Keratinocyte (primary cell): ENCODE measurements at regions not wholly inside any gene's neighbourhood (a gene's known extent, or its start where the extent isn't known, plus 50 kb on each side); places are given as distances from the start of the nearest gene placed in this dataset.

ENCODE experiments used
- DNase-seq: peaks from one replicate; pipeline ENCODE4 v3.0.0-alpha.2; 2011; ENCODE audit warnings: low read depth, missing footprints, low spot score
- FAIRE-seq: peaks from 2 replicates; lab custom pipeline; 2011; peaks lifted over from hg19 to GRCh38; lab: Jason Lieb, UNC
- H2AFZ ChIP-seq: 2 replicates; pipeline ENCODE4 v1.6.0; 2012; ENCODE audit warnings: low read length, control low read depth, inconsistent platforms; ENCODE audit not compliant: control insufficient read depth
- H3K27ac ChIP-seq: 2 replicates; pipeline ENCODE4 v1.5.1; 2011; ENCODE audit warnings: low read length; ENCODE audit not compliant: control insufficient read depth, insufficient read depth
- H3K27me3 ChIP-seq: 3 replicates; pipeline ENCODE4 v1.6.0; 2011; ENCODE audit warnings: low read length; ENCODE audit not compliant: control insufficient read depth, insufficient read depth; ENCODE audit errors: extremely low read depth
- H3K36me3 ChIP-seq, 2 experiments: 2 replicates in 1 of 2; 3 replicates in 1 of 2; pipeline ENCODE4 v1.5.1; 2011; ENCODE audit warnings: low read length in 2 of 2, mild to moderate bottlenecking in 1 of 2; ENCODE audit not compliant: control insufficient read depth in 2 of 2, insufficient read depth in 2 of 2; ENCODE audit errors: extremely low read depth in 1 of 2
- H3K4me1 ChIP-seq: 3 replicates; pipeline ENCODE4 v1.5.1; 2011; ENCODE audit warnings: low read length; ENCODE audit not compliant: control insufficient read depth, insufficient read depth; ENCODE audit errors: extremely low read depth
- H3K4me2 ChIP-seq: 3 replicates; pipeline ENCODE4 v1.6.0; 2011; ENCODE audit warnings: low read depth, low read length; ENCODE audit not compliant: control insufficient read depth, insufficient read depth; ENCODE audit errors: extremely low read depth
- H3K4me3 ChIP-seq, 3 experiments: fragments of 200-600 bp in 1 of 3; sonication (generic) in 1 of 3; 2 replicates in 2 of 3; 3 replicates in 1 of 3; pipeline ENCODE4 v1.5.1; 2011 to 2016; ENCODE audit warnings: low read length in 3 of 3, mild to moderate bottlenecking in 3 of 3, control low read depth in 2 of 3, inconsistent platforms in 1 of 3, low read depth in 1 of 3, mixed read lengths in 1 of 3, mixed run types in 1 of 3, moderate library complexity in 1 of 3; ENCODE audit not compliant: control insufficient read depth in 2 of 3, insufficient read depth in 2 of 3; ENCODE audit errors: extremely low read depth in 1 of 3
- H3K79me2 ChIP-seq: 2 replicates; pipeline ENCODE4 v1.6.0; 2012; ENCODE audit warnings: low read length; ENCODE audit not compliant: control insufficient read depth, insufficient read depth
- H3K9ac ChIP-seq: 3 replicates; pipeline ENCODE4 v1.6.0; 2011; ENCODE audit warnings: low read length; ENCODE audit not compliant: control insufficient read depth, insufficient read depth; ENCODE audit errors: extremely low read depth
- H3K9me1 ChIP-seq: 3 replicates; pipeline ENCODE4 v1.6.0; 2011; ENCODE audit warnings: low read length; ENCODE audit not compliant: control insufficient read depth, insufficient read depth; ENCODE audit errors: extremely low read depth
- H3K9me3 ChIP-seq: 2 replicates; pipeline ENCODE4 v1.5.1; 2012; ENCODE audit warnings: low read depth, low read length; ENCODE audit not compliant: control insufficient read depth
- H4K20me1 ChIP-seq: 3 replicates; pipeline ENCODE4 v1.6.0; 2011; ENCODE audit warnings: low read length; ENCODE audit not compliant: control insufficient read depth, insufficient read depth; ENCODE audit errors: extremely low read depth
- CTCF ChIP-seq, 3 experiments: IDR thresholded peaks in 1 of 3; conservative IDR thresholded peaks in 1 of 3; optimal IDR thresholded peaks in 1 of 3; 2 replicates in 2 of 3; 3 replicates in 1 of 3; pipeline versions ENCODE3 to v1.5.1; 2011; ENCODE audit warnings: low read length in 3 of 3, mild to moderate bottlenecking in 3 of 3, moderate library complexity in 2 of 3, control low read depth in 1 of 3, inconsistent platforms in 1 of 3; ENCODE audit not compliant: insufficient read depth in 2 of 3; ENCODE audit errors: extremely low read depth in 1 of 3
- EZH2 ChIP-seq: IDR thresholded peaks from one replicate; pipeline ENCODE4 v1.6.1; 2012; ENCODE audit warnings: inconsistent platforms, mild to moderate bottlenecking, low read length, moderate library complexity
- dilution Hi-C: fragments of 300-500 bp; cut with MboI; formaldehyde crosslinking; loops from one replicate; pipeline ENCODE4 v1.7.0; 2020; ENCODE audit warnings: low sequenced_read_pairs; ENCODE audit not compliant: extremely low pct_ligation_motif_present

- peak overlapping the region; percentile 84 for H3K27ac ChIP-seq
- no peaks in the 10 kb centered on the region for H3K27me3 ChIP-seq
- H3K4me3 ChIP-seq: peak overlapping the region in 1 of 3 experiments; percentile 45
- no peak for DNase-seq
- peak; percentile 75 for FAIRE-seq
- no peaks in the 10 kb centered on the region for H4K20me1 ChIP-seq
- H3K4me2 ChIP-seq: peak overlapping the region; percentile 94
- H3K36me3 ChIP-seq: no peaks in the 10 kb centered on the region
- H3K9me3 ChIP-seq: no peaks in the 10 kb centered on the region
- H3K4me1 ChIP-seq: peaks cover 12% of the 10 kb centered on the region
- H2AFZ ChIP-seq: peak overlapping the region; percentile 62
- dilution Hi-C loops: no loop called here
- TF ChIP-seq CTCF (optimal IDR thresholded peaks at IDR 0.05 in 1 of 3, IDR thresholded peaks at IDR 0.05 in 1 of 3, conservative IDR thresholded peaks at IDR 0.05 in 1 of 3; ENCODE audit: extremely low read depth in 1 of 3, insufficient read depth in 2 of 3, low read length in 3 of 3): no peak
- no peak for TF ChIP-seq EZH2
- peak overlapping the region; percentile 72 for H3K9ac ChIP-seq
- no peaks in the 10 kb centered on the region for H3K9me1 ChIP-seq
- H3K79me2 ChIP-seq: no peaks in the 10 kb centered on the region
Observed at GRCh38 chr12:67826946-67827720, 162.1 kb upstream of the IFNG-AS1 start.

DNA sequence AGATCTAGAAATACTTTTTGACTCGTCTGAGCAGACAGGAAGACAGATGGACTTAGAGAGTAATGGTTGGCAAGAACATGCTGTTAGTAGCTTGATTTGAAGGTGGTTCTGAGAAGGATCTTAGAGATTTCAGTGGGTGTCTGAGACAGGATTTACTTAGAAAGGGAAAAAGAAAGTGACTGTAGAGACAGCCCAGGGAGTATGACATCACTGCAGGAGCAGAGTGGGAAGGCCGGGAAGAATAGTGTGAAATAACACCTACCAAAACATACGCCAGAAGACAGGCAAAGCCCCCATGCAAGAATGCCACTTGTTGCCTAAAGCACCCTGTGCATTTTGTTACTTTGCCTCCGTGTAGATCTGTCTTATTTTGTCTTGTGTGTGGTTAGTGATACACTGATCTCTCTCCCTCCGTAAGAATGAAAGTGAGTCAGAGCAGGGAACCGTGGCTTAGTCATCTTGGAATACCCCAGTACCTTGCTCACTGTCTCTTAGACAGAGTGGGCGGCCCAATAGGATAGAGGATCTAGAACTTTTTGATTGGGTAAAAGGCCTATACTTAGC, 161.3 kb upstream of the IFNG-AS1 start:
- no peaks in the 10 kb centered on the region for H3K36me3 ChIP-seq
- dilution Hi-C loops: no loop called here
- no peak for TF ChIP-seq EZH2
- no peak for TF ChIP-seq CTCF (optimal IDR thresholded peaks at IDR 0.05 in 1 of 3, IDR thresholded peaks at IDR 0.05 in 1 of 3, conservative IDR thresholded peaks at IDR 0.05 in 1 of 3; ENCODE audit: extremely low read depth in 1 of 3, insufficient read depth in 2 of 3, low read length in 3 of 3)
- H3K9ac ChIP-seq: peak overlapping the region; percentile 72
- no peaks in the 10 kb centered on the region for H4K20me1 ChIP-seq
- H3K9me3 ChIP-seq: no peaks in the 10 kb centered on the region
- peak overlapping the region in 2 of 3 experiments; percentile 45 to 62 for H3K4me3 ChIP-seq
- peak overlapping the region; percentile 94 for H3K4me2 ChIP-seq
- FAIRE-seq (peak; percentile 96), DNase-seq (peak; percentile 65)
- H3K27me3 ChIP-seq: no peaks in the 10 kb centered on the region
- H3K27ac ChIP-seq: peak overlapping the region; percentile 84
- H3K79me2 ChIP-seq: no peaks in the 10 kb centered on the region
- H3K9me1 ChIP-seq: no peaks in the 10 kb centered on the region
- H3K4me1 ChIP-seq: peaks cover 16% of the 10 kb centered on the region
- H2AFZ ChIP-seq: peak overlapping the region; percentile 62
